Heart right ventricle (tissue), 16 donors: ENCODE measurements at regions not wholly inside any gene's neighbourhood (a gene's known extent, or its start where the extent isn't known, plus 50 kb on each side); places are given as distances from the start of the nearest gene placed in this dataset.

Experiments
- ATAC-seq, 8 donors: fragments of 200-7000 bp; cut with Tn5 transposase; one replicate each; pipeline ENCODE4 v1.9.1; 2020; ENCODE audit warnings: mild to moderate bottlenecking in 8 of 8, moderate library complexity in 8 of 8, moderate number of reproducible peaks in 1 of 8
- DNase-seq, 2 donors: peaks; one replicate each; pipeline ENCODE4 v3.0.0-alpha.2; 2020
- H3K27ac ChIP-seq, 10 donors: fragments of 200-600 bp; sonication (generic) in 2 of 10; one replicate each; pipeline versions ENCODE4 v1.5.0 to v1.8.0; 2020 to 2022; ENCODE audit warnings: mild to moderate bottlenecking in 3 of 10
- H3K27me3 ChIP-seq, 7 donors: fragments of 200-600 bp; one replicate each; pipeline ENCODE4 v1.8.0; 2021 to 2022; ENCODE audit warnings: mild to moderate bottlenecking in 2 of 7
- H3K36me3 ChIP-seq, 9 donors: fragments of 200-600 bp; sonication (generic) in 1 of 9; one replicate each; pipeline versions ENCODE4 v1.5.0 to v1.8.0; 2020 to 2022; ENCODE audit warnings: mild to moderate bottlenecking in 2 of 9
- H3K4me1 ChIP-seq, 9 donors: fragments of 200-600 bp; sonication (generic) in 1 of 9; one replicate each; pipeline versions ENCODE4 v1.5.0 to v1.8.0; 2020 to 2022; ENCODE audit warnings: mild to moderate bottlenecking in 4 of 9
- H3K4me3 ChIP-seq, 10 donors: fragments of 200-600 bp; sonication (generic) in 2 of 10; one replicate each; pipeline versions ENCODE4 v1.5.0 to v1.8.0; 2020 to 2022; ENCODE audit warnings: mild to moderate bottlenecking in 7 of 10, moderate library complexity in 2 of 10
- H3K9me3 ChIP-seq, 11 donors: fragments of 200-600 bp in 10 of 11; sonication (generic) in 2 of 11; one replicate each; pipeline versions ENCODE4 v1.5.0 to v1.8.0; 2013 to 2022; ENCODE audit warnings: mild to moderate bottlenecking in 2 of 11, control low read depth in 1 of 11, moderate library complexity in 1 of 11
- WGBS, 2 donors: extraction: QIAGEN DNeasy Blood & Tissue Kit; methylation state at CpG; one replicate each; pipeline ENCODE4 v1.1.7; 2013; ENCODE audit warnings: inconsistent platforms in 1 of 2; 5-methylcytosine and 5-hydroxymethylcytosine counted together
- intact Hi-C, 10 donors: fragments of 100-400 bp; cut with DNase I; formaldehyde crosslinking; loops; one replicate each; pipeline versions ENCODE4 v1.11.1 to v1.14.2; 2022
- TF ChIP-seq, protein P1 (sequence below), 9 donors: fragments of 200-600 bp; sonication (generic) in 2 of 9; IDR thresholded peaks; one replicate each; pipeline versions ENCODE4 v1.5.0 to v1.8.0; 2021 to 2022; ENCODE audit warnings: antibody characterized with exemption in 9 of 9, mild to moderate bottlenecking in 5 of 9, moderate library complexity in 1 of 9
- donor health status: Arrhythmogenic right ventricular cardiomyopathy.
- donor health status: ischemic (EF 13 %, LVEDD 7.1; RV severe dilation, severe dysfunction).
- donor health status: healthy with polysubstance abuse.
- donor health status: DM: no; HTN: yes; CAD: no.
- donor health status: DM: no; HTN: no; CAD: no.
- donor health status: ischemic (EF 25% LVEDD 6.9; RV normal size, moderate dysfunction).
- donor health status: ischemic (EF 25% LVEDD 5.7; RV mildly dilated, moderate dysfunction).
- donor health status: healthy.
- donor health status: DM: yes; HTN: yes; CAD: no.
- donor health status: Ischemic cardiomyopathy.
- donor health status: ischemic (EF 35%, LVEDD 5.7; RV mildly dilated, moderate dysfunction).
- donor health status: nonischemic (EF 11% LVEDD 7.7; RV severe dilation, severe dysfunction).
- donor health status: DM: yes; HTN: yes; CAD: no.
- donor health status: PGD.
- donor health status: ischemic (EF 29% LVEDD 5.4; RV normal size, mild dysfunction).
- donor health status: nonischemic (EF 23%, LVEDD 6.1; RV moderate dilation, normal function).

DNA sequence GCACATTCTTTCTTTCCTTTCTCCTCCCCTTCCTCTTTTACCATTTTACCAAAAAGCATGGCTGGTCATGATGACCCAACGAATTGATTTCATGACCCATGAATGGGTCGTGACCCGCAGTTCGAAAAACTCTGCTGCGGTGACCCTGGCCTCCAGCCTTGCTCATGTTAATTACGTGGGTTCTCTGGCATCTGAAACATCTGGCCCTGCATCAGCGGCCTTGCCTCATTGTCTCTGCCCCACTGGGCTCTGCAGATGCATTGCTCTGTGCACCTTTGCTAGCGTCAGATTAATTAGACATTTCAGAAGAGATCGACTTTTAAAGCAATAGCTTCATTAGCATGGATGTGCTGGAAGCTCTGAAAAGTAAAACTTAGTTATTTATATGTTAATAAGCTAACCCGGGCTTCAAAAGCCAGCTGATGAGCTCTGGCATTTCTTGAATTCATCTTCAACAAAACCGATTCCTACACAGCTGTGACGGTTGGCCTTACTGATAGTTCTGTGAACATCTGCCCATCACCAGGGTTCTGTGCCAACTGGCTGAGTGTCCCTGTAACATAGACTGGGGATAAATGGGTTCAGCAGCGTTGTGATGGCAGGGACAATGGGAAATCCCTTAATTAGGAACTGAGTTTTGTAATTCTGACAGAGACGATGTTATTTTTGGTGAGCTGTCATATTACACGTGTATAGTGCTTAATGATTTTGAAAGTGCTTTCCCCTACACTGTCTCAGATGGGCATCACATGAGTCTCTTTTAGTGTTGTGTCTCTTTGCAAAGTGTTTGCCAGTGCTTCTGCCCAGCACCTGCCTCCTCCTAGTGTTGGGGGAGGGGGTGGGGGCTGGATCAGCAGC lies 225.9 kb upstream of the EEF2KMT start:
- TF ChIP-seq, protein P1, sequence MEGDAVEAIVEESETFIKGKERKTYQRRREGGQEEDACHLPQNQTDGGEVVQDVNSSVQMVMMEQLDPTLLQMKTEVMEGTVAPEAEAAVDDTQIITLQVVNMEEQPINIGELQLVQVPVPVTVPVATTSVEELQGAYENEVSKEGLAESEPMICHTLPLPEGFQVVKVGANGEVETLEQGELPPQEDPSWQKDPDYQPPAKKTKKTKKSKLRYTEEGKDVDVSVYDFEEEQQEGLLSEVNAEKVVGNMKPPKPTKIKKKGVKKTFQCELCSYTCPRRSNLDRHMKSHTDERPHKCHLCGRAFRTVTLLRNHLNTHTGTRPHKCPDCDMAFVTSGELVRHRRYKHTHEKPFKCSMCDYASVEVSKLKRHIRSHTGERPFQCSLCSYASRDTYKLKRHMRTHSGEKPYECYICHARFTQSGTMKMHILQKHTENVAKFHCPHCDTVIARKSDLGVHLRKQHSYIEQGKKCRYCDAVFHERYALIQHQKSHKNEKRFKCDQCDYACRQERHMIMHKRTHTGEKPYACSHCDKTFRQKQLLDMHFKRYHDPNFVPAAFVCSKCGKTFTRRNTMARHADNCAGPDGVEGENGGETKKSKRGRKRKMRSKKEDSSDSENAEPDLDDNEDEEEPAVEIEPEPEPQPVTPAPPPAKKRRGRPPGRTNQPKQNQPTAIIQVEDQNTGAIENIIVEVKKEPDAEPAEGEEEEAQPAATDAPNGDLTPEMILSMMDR (IDR thresholded peaks at IDR 0.05): no peak
- Histone ChIP-seq H3K9me3 (peaks cover 0 to 30% (median 0%) of the 10 kb centered on the region in 11 donors), H3K4me3 (no peak overlapping the region), H3K36me3 (no peaks in the 10 kb centered on the region), H3K27ac (no peak overlapping the region), H3K27me3 (peaks cover 0 to 8% (median 0%) of the 10 kb centered on the region in 7 donors), H3K4me1 (no peaks in the 10 kb centered on the region)
- DNase-seq: no peak
- intact Hi-C loops: no loop called here
- WGBS, 2 donors: 45 to 51% methylated on average over 15 of the region's 15 CpGs
- ATAC-seq: no peak

DNA sequence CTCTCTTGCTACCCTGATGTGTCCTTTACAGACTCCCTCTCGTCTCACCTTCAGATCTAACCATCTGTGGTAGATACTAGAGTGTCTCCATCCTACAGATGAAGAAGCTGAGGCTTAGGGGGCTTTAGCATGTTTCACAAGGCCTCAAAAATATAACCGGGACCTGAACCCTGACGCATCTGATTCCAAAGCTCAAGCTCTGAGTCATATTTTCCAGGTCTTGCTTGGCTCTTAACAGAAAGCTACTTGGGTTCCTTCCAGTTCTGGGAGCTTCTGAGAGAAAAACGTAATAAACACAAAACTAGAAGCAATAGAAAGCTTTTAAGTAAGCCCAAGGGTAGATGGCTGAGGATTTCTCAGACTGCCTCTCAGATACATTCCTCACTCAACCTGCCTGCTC lies 224.3 kb upstream of the EEF2KMT start:
- H3K4me1 ChIP-seq: no peaks in the 10 kb centered on the region
- TF ChIP-seq, protein P1 (IDR thresholded peaks at IDR 0.05): no peak
- peaks cover 0 to 8% (median 0%) of the 10 kb centered on the region in 7 donors for H3K27me3 ChIP-seq
- no peak overlapping the region for H3K27ac ChIP-seq
- intact Hi-C loops: no loop called here
- DNase-seq (no peak), ATAC-seq (no peak)
- H3K9me3 ChIP-seq: peaks cover 0 to 29% (median 0%) of the 10 kb centered on the region in 11 donors
- no peaks in the 10 kb centered on the region for H3K36me3 ChIP-seq
- 62 to 73% methylated on average over 4 of the region's 4 CpGs for WGBS, 2 donors
- H3K4me3 ChIP-seq: no peak overlapping the region

DNA sequence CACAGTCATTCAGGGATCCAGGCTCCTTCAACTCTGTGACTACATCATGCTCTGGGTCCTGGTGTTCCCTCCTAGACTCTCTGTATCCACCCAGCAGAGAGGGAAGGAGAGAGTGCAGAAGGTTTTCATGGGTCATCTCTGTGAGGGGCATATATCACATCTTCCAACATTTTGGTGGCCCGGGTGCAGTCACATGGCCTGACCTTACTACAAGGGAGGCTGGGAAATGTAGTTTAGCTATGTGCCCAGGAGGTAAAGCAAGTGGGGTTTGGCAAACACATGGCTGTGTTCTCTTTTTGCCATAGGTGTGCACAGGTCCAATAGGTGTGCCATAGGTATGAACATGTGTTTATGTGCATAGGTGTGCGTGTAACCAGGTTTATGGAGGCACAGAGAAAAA lies 222.2 kb upstream of the EEF2KMT start:
- H3K36me3 ChIP-seq: no peaks in the 10 kb centered on the region
- ATAC-seq (no peak), DNase-seq (no peak)
- no peaks in the 10 kb centered on the region for H3K4me1 ChIP-seq
- intact Hi-C loops: no loop called here
- TF ChIP-seq, protein P1 (IDR thresholded peaks at IDR 0.05): no peak
- H3K27me3 ChIP-seq: peaks cover 0 to 8% (median 0%) of the 10 kb centered on the region in 7 donors
- WGBS, 2 donors: 90 to 93% methylated on average over 2 of the region's 2 CpGs
- H3K27ac ChIP-seq: no peak overlapping the region
- H3K4me3 ChIP-seq: no peak overlapping the region
- H3K9me3 ChIP-seq: peaks cover 0 to 13% (median 0%) of the 10 kb centered on the region in 11 donors

DNA sequence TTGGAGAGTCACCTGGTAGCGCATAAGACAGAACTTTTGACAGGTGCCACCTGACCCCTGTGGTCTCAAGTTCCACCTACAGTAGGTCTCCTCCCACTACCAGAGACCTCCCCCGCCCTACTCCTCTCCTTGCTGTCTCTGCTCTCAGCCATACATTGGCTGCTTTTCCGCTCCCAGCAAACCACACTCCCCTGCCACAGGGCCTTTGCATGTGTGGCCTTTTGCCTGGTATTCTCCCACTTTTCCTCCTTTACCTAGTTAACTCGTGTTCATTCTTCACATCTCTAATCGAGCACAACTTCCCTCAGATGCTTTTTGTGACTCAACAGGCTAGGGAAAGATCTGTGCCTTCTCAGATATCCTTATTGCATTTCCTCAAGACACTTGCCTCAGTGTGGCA lies 218.3 kb upstream of the EEF2KMT start:
- 67 to 68% methylated on average over 5 of the region's 5 CpGs for WGBS, 2 donors
- no peaks in the 10 kb centered on the region for H3K4me1 ChIP-seq
- DNase-seq (no peak), ATAC-seq (no peak)
- no peak overlapping the region for H3K4me3 ChIP-seq
- peaks cover 0 to 13% (median 0%) of the 10 kb centered on the region in 11 donors for H3K9me3 ChIP-seq
- intact Hi-C loops: no loop called here
- TF ChIP-seq, protein P1 (IDR thresholded peaks at IDR 0.05): no peak
- no peaks in the 10 kb centered on the region for H3K27me3 ChIP-seq
- H3K36me3 ChIP-seq: no peaks in the 10 kb centered on the region
- H3K27ac ChIP-seq: no peak overlapping the region
